NCI-H2107 (cell line): ENCODE measurements at regions not wholly inside any gene's neighbourhood (a gene's known extent, or its start where the extent isn't known, plus 50 kb on each side); places are given as distances from the start of the nearest gene placed in this dataset.
"Not testable (repeated sequence)": the region's sequence is repeated elsewhere in the genome, so short reads cannot be mapped to it uniquely, and the experiment has no call there.

Experiments
- DNase-seq: peaks from one replicate; lab custom pipeline; 2025; lab: John Stamatoyannopoulos, UW

DNA sequence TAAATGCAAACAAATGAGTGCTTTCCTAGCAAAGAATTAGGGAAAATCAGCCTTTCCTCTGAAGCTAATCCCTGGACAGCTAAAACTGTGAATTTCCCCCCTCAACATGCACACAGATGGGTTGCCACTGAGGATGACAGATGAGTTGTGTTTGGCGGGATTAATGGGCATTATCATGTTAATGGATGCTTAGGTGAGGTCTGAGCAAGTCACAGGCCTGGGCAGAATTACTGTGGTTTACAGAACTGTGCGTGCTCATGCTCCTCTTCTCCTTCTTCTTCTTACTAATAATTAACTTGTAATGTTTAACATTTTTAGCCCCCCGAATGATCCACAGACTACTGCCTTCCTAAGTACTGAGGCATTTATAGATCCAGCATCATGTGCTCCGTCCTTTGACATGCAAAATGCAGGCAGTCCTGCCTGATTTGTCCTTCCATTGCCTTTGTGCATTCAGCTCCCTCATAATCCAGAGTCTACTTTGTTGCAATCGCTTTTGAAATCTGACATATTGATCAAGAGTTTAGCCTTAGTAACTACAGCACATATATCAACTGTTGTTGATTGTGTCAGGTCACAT lies 753.4 kb upstream of the MMS22L start:
- no peak for DNase-seq

DNA sequence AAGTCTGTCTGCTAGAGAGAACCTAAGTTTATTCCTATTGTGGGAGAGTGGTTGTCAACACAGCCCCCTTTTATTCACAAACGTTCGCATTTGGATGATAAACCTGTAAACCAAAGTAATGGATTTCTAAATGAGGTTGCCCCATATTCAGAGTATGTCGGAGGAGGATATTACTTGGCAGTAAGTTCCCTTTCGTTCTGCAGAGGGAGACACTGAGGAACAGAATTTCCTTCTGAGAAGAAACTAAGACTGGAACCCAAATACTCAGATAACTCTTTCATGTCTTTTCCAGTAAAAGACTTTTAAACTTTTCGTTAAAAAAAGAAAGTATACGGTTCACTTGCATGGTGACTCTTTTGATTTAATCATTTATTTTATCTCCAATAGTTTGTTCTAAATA lies 754.6 kb upstream of the MMS22L start:
- no peak for DNase-seq

DNA sequence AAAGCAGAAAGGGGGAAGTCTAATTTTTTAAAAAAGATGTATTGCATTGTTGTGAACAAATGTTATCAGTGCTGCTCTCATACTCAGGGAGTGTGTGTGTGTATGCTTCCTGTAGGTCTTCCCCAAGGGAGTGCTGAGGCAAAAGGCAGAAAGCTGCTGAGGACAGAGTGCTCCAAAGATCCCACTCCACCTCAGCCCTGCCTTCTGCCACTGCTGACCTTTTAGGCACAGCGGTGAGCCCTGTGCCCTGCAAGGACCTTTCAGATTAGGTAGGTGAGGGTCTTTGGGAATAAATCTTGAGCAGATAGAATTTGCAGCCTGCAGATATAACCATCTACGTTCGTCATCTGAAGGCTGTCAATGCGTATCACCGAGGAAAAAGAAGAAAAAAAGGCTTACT lies 756.4 kb upstream of the MMS22L start:
- no peak for DNase-seq

DNA sequence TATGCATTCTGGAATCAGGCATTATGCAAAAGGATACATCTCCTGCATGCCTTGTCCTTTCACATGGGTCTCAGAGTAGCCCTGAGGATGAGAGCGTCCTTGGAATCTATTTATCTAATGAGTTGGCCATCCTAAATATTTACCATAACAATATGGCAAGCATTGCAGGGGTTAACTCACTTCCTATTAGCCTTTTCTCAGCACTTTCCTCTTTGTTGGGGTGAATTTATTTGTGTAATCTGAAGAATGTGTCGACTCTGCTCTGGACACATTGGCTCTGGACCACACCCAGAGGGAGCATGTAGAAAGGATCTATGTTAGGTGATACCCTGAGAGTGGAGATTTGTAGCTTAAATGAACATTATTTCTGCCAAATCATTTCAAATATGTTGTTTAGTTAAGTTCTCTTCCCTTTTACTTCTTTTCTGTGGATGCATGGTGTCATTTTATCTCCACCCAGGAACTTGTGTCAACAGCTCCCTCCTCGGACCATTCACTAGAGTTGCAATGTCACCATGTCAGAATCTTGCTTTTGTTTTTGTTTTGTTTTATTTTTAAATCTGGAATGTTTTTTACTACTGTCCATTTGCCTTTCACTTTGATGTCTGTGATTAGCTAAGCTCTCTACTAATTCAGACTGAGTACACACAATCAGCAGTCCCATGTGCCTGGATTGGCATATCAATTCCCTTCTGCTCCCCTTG lies 757.0 kb upstream of the MMS22L start:
- no peak for DNase-seq

DNA sequence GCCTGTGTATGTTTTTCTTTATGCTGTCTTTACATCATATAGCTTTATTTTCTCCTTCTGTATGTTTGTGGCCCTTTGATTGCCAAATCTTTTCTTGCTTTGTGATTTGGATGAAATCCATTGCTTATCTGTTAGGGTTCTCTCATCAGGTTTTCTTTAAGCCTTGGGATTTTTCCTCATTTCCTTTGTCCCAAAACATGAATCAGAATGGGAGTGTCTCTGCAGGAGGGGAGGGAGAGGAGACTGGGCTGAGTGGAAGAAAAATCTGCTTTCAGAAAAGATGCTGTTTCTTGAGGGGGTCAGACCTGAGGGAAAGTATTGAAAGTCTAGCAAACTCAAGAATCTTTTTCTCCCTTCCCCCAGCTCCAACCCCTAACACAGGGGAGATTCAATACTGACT lies 758.0 kb upstream of the MMS22L start:
- DNase-seq = no peak

DNA sequence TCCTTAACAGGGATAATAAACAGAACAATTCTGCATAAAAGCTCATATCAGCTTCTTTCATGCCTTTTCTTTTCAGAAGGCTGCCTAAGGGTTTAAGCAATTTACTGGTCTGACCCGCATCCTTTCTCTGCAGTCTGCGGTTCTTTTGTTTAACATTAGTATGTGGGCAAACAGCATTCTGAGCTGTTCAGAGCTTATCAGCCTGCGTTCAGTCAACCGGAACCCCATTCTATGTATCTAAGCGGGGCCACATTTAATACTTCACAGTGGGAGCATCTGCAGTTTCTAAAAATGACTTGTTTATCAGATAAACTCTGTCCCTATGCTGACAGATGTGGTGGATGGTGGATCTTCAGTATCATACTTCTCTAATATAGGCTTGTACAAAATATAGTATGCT lies 758.9 kb upstream of the MMS22L start:
- peak; percentile 12 for DNase-seq

DNA sequence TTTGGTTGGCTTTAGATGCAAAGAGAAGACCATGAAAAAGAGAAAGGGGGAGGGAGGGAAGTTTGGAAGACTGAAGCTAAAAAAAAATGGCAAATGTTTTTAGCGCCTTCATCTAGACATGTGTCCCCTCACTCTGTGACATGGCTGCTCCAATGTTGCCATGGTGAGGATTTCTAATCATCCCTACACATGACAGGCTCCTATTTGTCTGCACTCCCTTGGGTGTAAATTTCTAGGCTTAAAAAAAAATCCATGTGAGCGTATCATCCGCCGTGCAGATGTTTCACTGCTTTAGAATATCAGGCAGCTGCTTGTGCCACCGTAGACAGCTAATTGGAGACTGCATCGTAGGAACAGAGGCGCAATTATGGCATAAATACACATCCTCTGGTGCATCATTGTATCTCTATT lies 761.1 kb upstream of the MMS22L start:
- DNase-seq = no peak

DNA sequence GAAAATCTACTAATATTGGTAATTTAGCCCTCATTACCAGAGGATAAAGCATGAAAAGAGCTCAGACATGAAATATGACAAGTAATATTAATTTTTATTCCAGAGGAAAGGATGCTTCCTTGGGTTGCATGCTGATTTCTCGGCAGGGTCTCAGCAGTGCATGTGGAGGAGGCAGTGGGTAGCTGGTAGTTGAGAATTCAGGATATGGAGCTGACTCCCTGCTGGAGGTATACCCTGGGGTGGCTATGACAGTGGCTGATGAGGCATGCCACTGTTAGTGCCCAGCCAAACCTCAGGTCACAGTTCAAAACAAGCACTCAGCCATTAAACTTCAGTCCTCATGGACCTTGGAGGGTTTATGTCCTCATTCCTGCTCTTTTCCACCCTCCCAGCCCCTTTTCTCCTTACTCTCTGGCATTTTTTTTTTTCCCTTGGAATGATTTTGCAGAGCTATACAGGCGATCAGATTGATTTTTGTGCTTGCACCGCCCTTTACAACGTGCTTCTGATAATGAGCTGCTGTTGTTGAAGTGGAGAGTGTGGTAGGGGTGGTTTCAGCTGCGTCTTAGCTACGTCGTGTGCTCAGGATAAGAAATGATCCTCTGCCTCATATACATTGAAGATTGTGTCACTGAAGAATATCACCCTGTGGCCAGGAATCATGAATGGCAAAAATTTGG lies 761.9 kb upstream of the MMS22L start:
- no peak for DNase-seq

DNA sequence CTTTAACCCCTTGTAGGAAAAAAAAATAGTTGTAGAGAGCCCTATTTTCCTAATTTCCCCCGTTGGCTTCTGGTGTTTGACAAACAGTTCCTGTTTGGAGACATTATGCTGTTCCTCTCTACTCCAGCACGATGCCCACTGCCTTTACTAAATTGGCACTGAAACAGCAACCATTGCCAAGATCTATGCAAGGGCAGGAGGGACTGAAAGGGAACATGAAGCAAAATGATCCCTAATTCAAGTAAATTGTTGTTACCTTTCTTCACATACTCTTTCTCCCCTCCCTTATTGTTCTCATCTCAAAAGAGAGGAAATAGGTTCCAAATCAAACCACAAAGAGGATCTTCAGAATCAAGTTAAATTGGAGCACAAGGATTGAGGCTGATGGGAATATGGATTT lies 764.1 kb upstream of the MMS22L start:
- DNase-seq = no peak

DNA sequence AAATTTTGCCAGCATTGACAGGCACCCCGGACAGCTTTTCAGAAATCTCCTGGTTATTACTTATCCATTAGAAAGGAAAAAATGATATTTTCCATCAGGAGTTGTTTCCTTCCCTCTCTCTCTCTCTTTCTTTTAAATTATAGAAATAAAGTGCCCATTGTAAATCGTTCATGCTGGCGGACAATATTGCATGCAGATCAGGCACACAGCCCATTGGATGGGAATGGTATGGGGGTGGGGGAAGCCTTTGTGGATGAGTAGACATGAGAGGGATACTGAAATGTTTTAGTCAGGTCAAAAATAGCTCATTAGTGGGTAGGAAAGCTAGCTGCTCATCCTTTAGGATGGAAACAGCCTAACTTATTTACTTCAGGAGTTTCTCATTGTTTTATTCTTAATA lies 764.9 kb upstream of the MMS22L start:
- DNase-seq = no peak

DNA sequence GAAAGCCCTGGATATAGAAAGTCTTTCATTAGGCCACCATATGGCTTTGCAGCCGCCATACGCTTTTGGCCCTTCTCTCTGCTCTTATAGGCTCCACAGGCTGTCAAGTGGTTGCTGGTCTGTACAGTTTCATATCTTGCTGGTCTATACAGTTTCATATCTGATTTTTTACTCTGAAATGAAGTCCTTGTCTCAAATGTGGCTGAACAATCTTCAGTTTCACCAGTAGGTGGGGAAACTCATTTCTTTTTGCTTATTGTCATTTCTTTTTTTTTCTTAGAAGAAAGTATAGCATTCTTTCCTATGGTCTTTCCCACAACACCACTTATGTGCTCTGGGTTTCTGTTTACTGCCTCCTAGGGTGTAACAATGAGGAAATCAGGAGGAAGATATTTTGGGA lies 771.4 kb upstream of the MMS22L start:
- no peak for DNase-seq

DNA sequence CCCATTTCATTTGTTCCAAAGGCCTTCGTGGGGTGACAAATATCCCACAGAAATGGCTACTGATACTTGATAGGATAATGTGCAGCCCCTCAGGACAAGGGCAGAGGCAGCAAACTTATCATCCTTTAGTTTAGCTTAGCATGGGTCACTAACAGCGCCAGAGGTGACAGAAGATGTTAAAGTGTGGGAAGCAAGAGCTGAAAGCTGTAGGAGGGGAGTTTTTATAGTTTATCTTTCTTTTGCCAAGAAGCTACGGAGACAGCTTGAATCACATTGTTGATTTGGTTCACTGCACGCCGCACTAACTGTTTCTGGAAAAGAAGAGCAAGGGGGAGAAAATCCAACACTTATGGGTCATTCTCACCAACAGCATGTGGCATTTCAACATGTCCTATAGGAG lies 773.9 kb upstream of the MMS22L start:
- DNase-seq = no peak

DNA sequence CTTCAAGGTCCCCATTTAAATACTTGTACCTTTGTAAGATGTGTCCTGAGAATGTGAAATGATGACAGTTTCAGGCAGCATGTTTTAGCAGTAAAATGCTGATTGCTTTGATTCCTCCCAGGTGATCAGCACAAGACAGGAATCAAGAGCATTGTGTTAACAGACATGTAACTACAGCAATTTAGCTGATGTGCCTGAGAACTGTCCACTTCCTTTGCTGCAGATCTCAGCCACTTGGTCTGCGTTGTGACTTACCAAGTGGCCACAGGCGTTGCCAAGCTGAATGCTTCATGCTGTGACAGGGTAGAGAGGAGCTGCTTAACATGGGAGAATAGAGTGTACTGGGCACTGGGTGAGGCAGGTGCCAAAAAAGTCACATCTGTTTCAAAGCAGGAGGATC lies 767.0 kb upstream of the POU3F2 start:
- no peak for DNase-seq

DNA sequence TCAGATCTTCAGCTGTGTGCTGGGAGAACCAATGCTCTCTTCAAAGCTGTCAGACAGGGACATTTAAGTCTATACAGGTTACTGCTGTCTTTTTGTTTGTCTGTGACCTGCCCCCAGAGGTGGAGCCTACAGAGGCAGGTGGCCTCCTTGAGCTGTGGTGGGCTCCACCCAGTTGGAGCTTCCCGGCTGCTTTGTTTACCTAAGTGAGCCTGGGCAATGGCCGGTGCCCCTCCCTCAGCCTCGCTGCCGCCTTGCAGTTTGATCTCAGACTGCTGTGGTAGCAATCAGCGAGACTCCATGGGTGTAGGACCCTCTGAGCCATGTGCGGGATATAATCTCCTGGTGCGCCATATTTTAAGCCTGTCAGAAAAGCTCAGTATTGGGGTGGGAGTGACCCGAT lies 745.8 kb upstream of the POU3F2 start:
- not testable (repeated sequence) for DNase-seq

DNA sequence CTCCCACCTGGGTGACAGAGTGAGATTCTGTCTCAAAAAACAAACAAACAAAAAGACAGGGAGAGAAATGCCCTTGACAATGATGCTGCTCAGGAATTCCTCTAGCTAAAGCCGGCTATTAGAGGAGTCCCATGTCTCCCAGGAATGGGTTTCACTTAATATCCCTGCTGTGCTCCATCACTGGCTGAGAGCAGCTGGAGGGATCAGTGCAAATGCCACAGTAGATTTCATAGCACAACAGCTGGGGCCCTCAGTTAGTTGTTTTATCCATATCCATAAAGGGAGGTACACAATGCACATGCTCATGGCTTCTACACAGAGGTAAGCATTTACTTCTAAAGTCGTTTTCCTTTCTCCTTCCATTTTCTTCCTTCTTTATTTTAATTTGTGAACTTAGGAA lies 742.0 kb upstream of the POU3F2 start:
- DNase-seq = no peak

DNA sequence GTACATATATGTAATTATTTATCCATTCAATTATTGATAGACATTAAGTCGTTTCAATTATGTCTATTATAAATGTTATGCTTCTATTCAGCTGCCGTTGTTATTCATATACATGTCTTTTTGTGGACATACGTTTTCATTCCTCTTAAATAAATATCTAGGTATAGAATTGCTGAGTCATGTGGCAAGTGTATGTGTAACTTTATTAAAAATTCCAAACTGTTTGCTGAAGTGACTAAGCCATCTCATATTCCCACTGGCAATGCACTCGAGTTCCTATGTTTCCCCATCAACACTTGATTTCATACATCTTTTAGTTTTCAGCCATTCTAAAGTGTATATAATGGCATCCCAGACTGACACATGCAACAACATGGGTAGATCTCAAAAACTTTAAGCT lies 739.7 kb upstream of the POU3F2 start:
- DNase-seq = no peak

DNA sequence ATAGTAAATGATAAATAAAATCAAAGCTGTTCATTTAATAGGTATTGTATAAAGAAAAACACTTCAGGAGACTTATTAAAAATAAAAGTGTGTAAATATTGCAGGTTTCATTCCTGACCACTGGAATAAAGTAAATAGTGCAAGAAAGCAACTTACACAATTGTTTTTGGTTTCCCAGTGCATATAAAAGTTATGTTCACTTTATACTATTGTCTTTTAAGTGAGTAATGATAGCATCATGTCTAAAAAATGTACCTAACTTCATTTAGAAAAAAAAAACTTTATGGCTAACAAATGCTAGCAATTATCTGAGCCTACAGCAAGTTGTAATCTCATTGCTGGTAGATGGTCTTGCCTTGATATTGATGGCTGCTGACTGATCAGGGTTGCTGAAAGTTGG lies 726.6 kb upstream of the POU3F2 start:
- DNase-seq = no peak

DNA sequence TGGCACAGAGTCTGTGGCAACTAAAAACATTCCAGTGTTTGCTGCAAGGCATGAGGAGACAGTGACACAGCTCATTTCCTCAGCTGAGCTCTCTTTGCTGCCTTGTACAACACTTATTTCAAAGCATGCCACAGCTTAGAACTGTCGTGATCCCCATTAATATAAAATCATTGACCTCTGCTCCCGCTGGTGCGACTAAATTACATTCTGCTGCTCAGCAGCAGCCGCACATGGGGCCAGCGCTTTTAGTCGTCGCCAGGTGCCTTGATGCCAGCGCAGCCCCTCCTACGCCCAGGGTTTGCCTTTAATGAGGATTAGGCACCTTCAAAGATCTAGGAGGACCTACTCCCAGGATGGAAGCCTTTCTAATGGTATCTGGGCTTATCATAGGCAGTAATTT lies 717.9 kb upstream of the POU3F2 start:
- no peak for DNase-seq

DNA sequence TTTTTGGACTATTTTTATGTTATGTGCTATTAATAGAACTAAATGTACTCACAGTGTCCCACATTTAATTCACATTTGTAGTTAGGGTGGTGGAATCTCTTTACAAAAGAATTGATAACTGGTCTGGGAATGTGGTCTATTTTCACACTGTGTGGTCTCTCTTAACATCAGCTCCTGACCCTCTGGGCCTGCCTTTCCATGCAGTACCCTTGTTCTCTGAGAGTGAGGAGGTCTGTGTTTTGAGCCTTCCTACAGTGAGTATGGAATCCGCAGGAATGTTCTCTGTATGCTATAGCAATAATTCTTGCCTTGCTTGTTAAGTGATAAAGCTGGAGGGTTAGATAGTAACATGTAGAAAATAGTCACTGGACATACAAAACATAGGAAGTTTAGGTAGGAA lies 717.3 kb upstream of the POU3F2 start:
- DNase-seq = no peak

DNA sequence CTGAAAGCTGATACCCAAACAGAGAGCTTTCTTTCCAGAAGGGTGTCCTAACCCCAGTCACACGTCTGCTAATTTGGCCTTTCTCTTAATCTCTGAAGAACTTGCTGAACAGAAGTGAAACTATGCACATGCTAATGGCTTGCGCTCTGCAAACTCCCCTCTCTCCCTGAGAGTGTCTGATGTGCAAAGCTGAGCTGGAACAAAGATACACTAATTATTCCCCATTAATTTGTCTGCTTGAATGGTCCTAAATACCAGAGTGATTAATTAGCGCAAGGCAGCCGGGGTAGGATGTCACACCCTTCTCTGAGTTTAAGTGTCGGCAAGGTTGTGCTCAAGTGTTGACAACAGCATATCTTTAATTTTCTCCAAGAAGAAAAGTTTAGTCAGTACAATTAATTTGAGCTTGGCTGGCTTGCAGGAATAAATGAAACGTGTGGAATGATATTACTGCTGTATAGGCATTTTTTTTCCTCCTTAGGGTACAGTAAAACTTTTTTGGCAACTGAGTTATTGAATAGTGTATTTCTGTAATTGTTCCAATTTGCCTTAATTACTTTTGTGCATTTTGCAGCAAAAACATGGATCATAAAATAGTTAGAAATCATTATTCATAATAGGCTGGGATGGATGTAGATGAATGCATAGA lies 715.9 kb upstream of the POU3F2 start:
- no peak for DNase-seq

DNA sequence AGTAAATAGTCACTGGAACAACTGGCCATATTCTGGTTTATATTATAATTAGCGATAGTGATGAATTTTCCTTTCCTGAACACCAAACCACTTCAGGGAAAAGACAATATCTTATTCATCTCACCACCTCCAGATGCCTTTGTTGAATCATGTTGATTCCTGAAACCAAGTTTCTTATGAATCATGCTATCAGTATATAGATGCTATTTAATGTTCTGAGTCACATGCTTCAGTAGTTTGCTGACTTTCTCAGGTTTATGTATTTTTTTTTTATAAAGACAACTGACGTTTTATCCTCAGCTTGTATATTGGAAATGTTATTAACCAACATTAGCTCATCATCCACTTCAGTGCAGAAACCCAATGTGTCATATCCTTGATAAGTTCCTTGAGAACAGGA lies 710.2 kb upstream of the POU3F2 start:
- DNase-seq = no peak

DNA sequence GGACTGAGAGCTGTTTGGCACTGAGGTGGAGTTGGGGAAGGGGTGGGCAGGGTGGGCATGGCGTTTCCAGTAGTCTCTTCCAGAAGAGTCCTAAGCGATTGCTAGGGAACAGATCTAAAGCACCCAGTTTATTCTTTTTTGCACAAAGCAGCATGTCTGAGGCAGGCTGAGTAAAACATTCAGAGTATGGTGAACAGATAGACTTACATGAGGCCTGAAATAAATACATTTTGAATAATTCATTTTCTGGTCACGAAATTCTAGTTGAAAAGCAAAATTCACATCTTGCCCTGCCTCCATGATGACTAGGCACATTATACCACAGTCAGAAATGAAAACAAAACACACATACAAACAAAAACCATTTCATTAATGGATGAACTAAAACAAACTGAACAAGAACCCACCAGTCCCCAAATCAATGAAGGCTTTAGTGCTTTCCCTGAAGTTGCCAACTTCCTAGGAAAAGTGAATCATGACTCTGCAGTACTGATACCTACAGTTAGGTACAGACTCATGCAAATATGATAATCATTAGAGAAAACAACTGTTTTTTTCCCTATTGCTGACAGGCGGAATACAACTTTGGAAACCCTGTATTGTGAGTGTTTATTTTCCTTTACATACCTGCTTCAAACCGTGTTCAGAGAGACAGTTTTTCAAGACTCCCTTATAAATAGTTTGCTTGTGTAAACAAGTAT lies 702.9 kb upstream of the POU3F2 start:
- DNase-seq = no peak

DNA sequence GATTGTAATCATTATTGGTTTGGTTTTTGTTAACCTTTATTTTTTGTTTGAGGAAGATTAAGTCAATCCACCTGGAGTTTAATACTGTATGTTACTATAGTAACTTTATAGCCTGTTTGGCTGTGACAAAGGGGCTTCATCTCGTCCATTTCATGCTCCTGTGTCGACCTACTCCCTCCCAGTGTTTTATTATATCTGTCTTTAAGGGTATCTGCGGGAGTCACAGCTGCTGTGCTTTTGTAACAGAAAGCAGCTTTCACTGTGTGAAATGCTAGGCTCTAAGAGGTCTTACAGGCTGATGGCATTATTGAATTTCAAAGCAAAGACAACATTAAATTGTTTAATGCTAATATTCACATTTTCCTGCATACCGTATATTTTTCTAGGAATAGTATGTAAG lies 698.0 kb upstream of the POU3F2 start:
- DNase-seq = no peak
